Activated CD4-positive, alpha-beta T cell treated with anti-CD3 and anti-CD28 coated beads for 24 hours (primary cell): ENCODE measurements at regions not wholly inside any gene's neighbourhood (a gene's known extent, or its start where the extent isn't known, plus 50 kb on each side); places are given as distances from the start of the nearest gene placed in this dataset.

Experiments
- DNase-seq, 2 donors: peaks; one replicate each; pipeline ENCODE4 v3.0.0-alpha.2; 2020; ENCODE audit warnings: low read depth in 2 of 2

DNA sequence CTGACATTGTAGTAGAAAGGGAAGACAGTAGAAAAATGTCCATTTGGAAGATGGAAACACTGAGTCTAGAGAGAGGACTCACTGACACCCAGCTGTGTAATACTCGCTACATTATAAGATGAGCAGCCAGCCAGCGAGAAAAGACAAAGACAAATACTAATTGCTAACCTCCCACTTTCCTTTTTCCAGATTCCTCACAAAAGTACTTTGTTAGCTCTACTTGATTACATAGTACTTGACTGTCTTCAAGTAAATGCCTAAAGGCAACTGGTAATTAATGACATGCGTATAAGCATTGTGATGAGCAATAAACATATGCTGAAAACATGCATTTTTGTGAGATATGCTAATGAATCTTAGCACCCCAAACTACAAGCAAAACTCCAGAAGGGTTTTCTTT is 363.1 kb downstream of the GPAM start:
- no peak for DNase-seq

DNA sequence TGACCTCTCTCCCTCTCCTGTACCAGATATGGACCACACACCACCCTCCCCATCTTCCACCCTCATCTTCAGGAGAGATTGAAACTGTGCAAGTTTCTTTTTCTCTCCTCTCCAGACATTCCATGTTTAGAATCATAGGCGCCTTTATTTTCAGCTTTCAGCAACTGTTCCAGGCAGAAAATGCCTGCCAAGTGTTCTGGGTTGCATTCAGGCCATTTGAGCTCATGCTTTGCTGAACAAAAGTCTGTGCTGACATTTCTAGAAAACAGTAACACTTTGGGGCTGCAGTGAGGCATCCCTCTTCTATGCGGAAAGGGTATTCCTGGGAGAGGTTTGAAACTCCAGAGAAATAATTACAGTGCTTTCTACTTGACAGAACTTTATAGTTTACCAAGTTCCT is 361.7 kb downstream of the GPAM start:
- DNase-seq, result no peak

DNA sequence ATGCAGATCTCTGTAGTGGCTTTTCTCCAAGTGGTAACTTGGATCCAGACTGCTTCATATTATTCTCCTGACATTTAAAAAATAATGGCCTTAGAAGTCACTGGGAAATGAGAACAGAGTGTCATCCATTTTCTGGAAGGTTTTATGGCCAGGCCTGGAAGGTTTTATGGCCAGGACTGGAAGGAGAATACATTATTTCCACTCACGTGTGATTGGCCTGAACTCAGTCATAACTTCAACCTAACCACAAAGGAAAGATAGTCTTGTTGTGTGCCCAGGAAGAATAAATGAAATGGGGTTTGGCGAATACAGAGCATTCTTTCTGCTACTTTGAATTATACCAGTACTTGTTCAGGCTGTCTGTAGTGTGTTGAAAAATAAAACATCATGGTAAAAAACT is 360.9 kb downstream of the GPAM start:
- no peak for DNase-seq

DNA sequence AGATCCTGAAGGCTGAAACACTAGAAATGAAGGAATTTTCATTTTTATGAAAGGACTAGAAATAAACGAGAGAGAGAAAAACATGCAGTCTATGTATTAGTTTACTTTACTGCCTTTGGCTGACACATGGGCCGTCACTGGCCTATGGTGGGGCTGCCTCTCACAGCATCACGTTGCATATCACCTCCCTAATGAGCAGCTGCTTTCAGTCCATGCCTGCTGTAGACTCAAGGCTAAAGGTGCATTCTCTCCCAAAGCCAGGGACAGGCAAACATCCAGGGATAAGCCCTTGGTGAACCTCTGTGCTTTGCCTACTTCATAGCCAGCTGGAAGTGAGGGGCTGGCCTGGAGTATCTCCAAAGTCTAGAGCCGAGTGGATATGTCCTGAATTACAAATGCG is 359.4 kb downstream of the GPAM start:
- no peak for DNase-seq

DNA sequence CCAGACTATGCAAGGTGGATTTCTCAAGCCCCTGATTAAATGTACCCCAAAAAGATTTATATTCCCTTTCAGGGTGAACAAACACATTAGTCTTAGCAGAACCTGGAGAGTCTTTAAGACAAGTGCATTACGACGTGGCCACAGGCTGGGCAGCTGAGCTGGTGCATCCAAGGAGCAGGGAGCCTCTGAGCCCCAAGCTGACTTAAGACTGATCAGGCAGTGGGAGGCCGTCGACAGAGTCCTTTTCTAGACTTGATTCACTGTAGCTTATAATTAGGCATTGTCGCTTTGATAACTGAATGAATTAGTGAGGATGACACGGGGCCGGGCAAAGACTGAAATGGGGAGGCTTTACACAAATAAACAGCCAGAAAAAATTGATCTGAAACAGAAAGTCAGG is 353.2 kb downstream of the GPAM start:
- no peak for DNase-seq

DNA sequence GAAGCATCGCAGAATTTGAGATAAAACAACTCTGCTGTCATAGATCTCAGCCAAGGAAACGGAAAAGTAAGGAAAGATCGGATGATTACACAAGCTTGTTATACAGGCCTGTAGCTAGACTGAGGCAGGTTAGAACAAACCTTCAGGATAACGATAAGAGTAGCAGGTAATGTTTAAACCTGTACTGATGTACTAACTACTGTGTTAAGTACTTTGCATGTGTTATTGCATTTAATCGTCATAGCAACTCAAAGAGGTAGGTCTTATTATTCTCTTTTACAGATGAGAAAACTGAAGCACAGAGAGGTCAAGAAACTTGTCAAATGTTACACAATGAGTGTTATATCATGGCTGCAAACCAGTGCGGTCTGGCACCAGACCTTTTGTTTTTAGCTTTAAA is 352.5 kb downstream of the GPAM start:
- DNase-seq, result no peak

DNA sequence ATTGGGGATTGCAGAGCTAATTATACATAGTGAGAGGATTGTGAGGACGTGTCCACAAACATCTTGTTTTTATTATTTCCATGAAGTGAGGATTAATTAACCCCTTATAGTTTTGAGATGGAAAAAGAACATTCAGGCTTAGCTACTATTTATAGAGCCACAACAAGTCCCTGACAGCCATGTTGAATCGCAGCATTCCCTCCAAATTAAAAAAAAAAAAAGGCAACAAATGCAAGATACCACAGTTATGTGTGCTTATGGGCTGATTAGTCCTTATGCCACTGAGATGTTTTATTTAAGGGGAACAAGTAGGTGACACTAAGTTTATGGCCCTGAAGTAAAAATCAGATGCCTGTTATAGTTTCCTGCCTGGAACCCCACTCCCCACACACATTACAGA is 350.3 kb downstream of the GPAM start:
- DNase-seq, result no peak

DNA sequence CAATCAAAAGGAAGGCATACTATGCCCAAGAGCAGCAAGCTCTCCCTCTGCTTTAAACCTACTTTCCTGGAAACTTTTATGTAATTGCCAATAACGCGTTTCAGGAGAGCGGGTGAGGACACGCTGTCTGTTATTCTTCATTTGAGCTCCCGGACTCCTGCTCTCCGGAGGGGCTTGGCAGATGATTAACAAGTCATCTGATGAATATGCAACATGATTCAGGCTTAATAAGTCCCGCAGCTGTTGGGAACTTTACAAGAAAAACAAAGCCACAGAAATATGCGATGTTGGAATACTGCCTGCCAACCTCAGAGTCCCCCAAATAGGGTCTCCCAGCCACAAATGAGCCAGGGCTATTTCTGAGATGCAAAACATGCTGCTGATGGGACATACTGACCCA is 348.0 kb downstream of the GPAM start:
- no peak for DNase-seq

DNA sequence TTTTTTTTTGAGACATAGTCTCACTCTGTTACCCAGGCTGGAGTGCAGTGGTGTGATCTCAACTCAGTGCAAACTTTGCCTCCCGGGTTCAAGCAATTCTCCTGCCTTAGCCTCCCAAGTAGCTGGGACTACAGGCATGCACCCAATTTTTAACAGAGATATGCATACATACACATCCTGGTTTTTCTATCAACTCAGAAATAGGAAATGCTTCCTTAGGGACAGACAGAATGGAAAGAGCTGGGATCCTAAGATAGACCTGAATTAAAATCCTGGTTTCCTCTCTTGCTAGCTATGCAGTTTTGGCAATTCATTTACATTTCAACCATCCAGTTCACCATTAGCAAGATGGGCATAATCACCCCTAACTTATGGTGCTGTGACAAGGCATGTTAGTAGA is 347.5 kb downstream of the GPAM start:
- DNase-seq, result no peak

DNA sequence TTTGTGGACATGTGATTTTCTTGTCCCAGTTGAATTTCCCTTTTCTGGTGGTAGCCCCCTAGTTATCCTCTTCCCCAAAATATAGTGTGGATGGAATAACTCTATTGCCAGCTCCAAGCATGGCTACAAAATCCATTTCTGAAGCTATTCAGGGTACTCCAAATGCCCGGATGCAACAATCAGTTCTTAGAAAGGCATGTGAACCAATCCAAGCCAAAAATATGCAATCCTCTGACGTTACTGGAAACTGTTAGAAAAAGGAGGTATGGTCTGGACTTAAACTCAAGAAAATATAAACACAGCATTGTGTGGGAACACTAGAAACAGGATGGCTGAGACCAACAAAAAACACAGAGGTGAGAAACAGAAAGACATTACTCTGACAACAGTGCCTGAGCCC is 347.0 kb downstream of the GPAM start:
- DNase-seq, result no peak

DNA sequence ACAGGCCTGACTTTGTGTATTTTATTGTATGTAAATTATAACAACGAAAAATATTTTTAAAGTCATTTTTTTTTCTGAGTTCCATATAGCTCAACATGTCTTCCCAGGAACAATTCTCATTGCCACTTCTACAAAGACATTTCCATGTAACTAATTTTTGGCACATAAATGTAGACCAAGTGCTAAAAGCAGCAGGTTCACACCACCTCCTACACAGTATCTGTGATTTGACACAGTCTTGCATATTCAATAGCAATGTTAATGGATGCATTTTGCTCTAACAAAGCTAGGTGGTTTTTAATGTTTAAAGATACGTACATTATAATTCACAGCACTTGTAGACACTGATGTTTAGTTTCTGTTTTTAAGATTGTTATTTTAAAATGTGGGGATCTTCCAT is 346.5 kb downstream of the GPAM start:
- no peak for DNase-seq

DNA sequence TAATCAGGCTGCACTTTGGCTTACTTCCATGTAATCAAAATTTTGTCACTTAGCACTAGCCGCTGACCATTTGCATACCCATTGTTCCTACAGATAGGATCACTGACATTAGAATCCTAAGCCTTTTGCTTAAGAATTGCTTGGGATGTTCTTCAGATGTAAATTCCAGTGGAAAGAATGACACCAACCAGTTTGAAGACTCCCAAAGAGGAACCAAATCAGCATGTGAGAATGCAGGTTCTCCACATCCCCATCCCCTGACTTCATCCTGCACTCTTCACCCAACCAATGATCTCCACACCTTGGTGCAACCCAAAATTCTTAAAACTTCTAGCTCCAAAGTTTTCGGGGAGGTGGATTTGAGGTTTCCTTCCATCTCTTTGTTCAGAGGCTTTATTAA is 345.6 kb downstream of the GPAM start:
- DNase-seq, result no peak

DNA sequence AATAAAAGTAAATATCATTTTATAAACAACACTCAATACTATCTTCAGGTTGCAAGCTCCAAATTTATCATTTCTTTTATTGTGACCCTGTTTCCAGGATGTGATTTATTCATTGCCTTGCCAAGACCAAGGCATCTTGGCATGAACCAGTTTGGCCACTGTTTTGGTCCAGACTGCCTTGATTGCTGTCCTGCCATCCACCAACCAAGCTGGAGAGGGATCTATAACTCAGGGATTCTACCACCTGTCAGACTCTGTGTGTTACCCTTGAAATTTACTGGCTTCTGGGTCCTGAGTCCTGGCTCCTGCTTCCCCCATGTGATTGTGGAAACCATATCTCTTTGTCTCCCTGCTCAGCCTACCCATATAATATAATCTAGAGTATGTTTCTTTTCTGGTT is 343.0 kb downstream of the GPAM start:
- DNase-seq, result no peak

DNA sequence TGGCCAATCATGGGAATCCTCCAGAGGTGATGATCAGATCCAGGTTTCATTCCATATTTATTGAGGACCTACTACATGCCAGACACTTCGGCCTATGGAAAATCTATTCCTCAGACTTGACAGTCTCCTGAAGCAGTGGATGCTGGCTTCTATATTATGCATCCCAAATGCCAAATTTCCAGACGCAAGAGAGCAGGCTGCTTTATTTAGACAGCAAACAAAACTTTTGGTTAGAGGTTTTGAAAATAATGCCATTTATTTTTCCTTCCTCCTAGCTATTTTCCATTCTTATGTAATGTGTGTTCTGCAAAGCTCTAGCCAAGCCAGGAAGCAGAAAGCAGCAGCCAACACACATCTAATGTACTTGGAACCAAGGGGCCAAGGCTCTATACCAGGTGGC is 330.8 kb downstream of the GPAM start:
- no peak for DNase-seq

DNA sequence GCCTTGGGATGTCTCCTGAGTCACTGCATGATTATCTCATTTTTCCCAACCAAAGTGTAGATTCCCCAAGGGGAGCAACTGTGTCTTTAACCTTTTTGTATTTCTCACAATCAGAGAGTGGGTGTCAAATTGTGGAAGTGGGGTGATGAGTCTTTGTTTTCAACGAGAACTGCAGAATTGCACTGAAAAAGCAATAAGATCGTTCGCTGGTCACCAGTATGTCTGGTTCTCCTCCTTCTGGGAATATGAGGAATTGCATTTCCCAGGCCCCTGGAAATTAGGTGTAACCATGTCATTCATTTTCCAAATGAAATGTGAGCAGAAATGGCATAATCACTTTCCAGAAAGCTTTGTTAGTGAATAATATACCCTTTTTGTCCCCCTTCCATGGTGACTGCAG is 326.9 kb downstream of the GPAM start:
- DNase-seq, result no peak

DNA sequence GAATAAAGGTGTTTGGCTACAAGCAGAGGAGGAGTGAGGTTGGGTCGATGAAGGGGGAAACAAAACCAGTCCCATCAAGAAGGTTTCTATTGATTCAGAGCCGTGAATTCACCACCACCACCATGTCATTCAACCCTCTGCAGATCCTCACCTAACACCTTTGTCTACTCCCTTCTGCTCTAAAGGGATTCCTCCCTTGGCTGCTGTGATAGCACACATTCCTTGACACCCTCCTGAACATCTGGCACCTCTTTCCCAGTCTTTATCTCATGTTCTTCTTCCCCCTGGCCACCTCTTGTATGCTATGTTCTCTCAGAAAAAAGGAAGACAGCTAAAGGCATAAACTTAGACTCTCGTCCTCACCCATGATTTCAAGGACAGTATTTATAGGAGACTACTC is 318.0 kb downstream of the GPAM start:
- no peak for DNase-seq

DNA sequence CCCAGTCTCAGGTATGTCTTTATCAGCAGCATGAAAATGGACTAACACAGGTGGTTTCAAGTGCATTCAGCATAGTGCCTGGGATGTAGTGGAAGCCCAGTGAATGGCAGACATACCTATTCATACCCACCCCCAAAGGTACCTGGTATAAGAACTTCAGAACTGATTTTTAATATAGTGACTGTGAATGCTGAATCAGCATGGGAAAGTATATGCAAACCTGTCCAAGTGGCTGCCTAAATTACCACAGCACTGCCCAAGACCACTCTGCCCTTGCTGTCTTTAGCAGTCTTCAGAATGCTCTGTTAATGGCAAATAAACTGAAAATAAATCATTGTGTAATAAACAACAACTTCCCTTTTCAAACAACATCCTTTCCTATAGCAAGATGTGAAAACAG is 312.1 kb downstream of the GPAM start:
- DNase-seq, result no peak

DNA sequence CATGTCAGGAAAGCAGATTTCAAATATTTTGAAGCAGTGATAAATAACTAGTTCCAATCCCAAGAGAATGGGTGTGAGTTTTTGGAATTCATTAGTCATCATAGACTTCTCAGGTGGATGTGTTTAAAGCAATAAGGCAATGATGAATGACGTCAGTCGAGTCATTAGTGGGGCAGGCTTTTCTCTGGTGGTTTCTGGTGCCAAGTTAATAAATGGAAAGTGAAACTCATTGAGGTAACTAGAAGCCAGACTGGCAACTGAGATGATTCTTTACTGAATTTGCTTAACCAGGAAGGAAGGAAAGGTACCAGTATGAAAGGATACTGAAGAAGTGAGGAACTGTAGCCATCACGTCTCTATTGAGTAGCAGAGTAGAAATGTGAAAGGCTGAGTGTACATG is 311.0 kb downstream of the GPAM start:
- no peak for DNase-seq

DNA sequence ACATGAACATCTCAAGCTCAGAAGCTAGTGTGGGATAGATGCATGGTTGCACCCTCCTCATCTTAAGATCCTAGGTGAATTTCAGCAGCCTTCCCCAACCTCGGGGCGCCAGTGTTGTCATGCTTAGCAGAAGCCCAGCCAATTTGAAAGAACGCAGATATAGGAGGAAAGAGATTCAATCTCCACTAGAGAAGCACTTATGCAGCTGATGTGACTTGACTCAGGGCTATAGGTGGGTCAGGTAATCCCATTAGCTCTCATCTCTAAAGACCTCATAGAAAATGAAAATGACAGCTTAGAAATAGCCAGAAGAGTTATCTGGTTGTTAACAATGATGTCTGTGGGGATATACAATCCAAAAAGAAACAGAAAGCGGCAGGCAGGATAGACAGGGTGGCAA is 310.5 kb downstream of the GPAM start:
- no peak for DNase-seq

DNA sequence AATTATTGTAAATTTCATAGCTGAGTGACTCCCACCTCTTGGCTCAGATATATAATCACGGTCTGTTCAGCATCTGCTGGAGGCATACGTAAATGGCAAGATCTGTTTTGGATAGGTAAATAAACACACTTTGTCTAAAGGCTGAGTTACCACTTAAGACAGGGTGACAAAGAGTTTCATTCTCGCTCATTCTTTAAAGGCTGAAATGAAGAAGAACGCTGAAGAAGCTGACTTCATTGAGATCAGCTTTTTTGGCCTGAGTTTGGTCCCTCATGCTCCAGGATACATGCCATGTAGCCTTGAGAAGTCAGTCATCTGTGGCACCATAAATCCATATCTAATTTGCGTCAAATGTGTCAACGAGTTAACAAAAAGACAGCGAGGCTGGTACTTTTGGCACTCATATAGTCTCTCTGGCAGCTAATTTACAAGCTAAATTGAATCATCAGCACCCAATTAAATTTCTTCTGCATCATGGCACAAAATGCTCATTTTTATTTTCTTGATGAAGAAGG is 309.9 kb downstream of the GPAM start:
- DNase-seq, result no peak

DNA sequence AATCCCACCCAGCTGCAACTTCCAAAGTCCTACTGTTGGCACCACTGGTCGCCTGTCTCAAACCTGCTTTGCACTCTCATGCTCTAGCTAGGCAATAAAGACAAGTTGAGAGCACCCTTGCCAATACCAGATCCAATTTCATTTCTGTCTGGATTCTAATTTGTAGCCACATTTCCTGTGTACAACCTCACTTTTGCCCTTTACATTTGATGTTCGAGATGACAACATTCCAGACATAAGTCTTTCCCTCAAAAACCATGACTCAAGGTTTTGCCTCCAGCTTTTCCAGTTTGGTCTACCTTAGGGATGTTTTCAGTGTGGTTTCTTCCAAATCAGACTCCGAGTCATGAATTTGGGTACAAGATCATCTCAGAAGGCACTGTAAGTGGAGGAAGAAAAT is 309.0 kb downstream of the GPAM start:
- DNase-seq, result no peak

DNA sequence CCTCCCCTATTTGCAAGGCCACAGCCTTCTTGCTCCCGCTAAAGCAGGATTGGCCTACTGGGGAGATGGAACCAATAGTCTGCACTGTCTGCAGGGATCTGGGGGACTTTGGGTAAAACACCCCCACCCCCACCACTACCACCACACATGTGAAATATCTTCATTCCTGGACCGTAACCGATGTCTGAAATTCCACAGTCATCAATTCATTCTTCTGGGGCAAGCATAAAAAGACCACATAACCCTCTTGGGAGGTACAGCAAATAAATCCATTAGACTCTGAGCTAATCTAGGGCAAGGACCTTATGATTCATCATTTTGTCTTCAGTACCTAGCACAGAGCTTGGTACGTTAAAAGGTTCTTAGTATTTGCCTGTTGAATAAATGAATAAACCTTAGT is 307.8 kb downstream of the GPAM start:
- no peak for DNase-seq

DNA sequence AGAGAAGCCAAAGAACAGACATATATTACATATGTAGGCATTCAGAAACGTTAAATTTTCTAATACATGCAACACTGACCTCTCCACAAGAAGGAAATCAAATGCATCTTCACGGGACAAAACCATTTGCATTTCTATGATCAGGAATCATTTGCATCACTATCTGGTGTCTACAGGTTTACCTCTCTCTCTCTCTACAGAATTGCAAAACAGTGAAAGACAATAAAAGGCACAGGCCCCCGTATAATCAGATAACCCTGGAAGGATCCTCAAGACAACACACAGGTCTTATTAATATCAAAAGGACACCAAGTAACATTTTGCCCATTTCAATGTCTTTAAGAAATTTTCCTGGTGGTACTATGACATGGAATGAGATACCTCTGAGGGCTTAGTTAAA is 306.3 kb downstream of the GPAM start:
- no peak for DNase-seq

DNA sequence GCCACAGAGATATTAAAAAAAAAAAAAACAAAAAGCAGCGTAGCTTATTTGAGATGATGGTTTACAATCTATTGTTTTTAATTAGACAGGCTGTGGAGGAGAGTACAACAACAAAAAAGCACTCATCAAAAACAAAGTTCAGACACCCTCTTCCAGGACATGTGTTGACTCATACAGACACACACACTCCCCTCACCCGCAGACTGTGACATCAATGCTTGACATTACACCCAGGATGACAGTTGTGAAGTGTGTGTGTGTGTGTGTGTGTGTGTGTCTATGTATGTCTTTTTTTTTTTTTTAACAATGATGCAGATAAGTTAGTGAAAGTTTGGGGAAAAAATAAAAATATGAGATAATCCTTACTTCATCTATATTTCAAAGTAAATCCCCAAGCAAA is 303.6 kb downstream of the GPAM start:
- no peak for DNase-seq

DNA sequence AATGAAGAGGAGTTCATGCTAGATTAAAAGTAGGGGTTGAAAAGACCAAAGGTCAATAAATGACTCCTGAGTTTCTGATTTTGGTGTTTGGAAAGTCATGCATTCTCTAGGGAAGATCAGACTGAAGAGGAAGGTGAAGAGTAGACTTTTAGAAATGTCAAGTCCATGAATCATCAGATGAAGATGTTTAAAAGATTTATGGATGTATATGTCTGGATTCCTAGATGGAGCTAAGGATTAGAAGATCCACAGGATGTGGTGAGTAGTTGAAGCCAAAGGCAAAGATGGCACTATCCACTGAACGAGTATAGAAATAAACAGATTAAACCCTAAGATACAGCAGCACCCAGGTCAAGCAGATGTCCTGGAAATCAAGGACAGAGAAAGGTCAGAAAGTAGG is 298.5 kb downstream of the GPAM start:
- no peak for DNase-seq
